Colonic mucosa (tissue), 4 donors: ENCODE measurements at regions not wholly inside any gene's neighbourhood (a gene's known extent, or its start where the extent isn't known, plus 50 kb on each side); places are given as distances from the start of the nearest gene placed in this dataset. TPM values are rescaled to one million over a fixed set of nuclear protein-coding genes. Genes with fewer than 3 reads are reported as not detected.

Source experiments
- DNase-seq: peaks from one replicate; pipeline ENCODE4 v3.0.0-alpha.2; 2020
- H3K27ac ChIP-seq: fragments of 200-600 bp; one replicate; pipeline ENCODE4 v1.8.0; 2021
- H3K27me3 ChIP-seq: fragments of 200-600 bp; one replicate; pipeline ENCODE4 v1.8.0; 2021
- H3K36me3 ChIP-seq: fragments of 200-600 bp; one replicate; pipeline ENCODE4 v1.8.0; 2021
- H3K4me1 ChIP-seq: fragments of 200-600 bp; one replicate; pipeline ENCODE4 v1.8.0; 2021; ENCODE audit warnings: mild to moderate bottlenecking
- H3K4me3 ChIP-seq: fragments of 200-600 bp; one replicate; pipeline ENCODE4 v1.8.0; 2021
- H3K9ac ChIP-seq, 2 donors: one replicate each; pipeline ENCODE4 v1.7.0; 2013; ENCODE audit warnings: control low read depth in 2 of 2, low read depth in 2 of 2, low read length in 2 of 2
- H3K9me3 ChIP-seq: fragments of 200-600 bp; one replicate; pipeline ENCODE4 v1.8.0; 2021
- intact Hi-C: fragments of 100-400 bp; cut with DNase I; formaldehyde crosslinking; loops from one replicate; pipeline ENCODE4 v1.14.1; 2022
- microRNA-seq: library from miRNA; unstranded; fragments of <30 nt; microRNA quantifications from one replicate; pipeline ENCODE4, GENCODE V29; 2019
- TF ChIP-seq, protein P1 (sequence below): fragments of 200-600 bp; IDR thresholded peaks from one replicate; pipeline ENCODE4 v1.8.0; 2022; ENCODE audit warnings: antibody characterized with exemption, mild to moderate bottlenecking
- donor health status: healthy.
- donor health status: DM: no; HTN: no; CAD: no.
- donor health status: DM: no; HTN: no; CAD: no.

DNA sequence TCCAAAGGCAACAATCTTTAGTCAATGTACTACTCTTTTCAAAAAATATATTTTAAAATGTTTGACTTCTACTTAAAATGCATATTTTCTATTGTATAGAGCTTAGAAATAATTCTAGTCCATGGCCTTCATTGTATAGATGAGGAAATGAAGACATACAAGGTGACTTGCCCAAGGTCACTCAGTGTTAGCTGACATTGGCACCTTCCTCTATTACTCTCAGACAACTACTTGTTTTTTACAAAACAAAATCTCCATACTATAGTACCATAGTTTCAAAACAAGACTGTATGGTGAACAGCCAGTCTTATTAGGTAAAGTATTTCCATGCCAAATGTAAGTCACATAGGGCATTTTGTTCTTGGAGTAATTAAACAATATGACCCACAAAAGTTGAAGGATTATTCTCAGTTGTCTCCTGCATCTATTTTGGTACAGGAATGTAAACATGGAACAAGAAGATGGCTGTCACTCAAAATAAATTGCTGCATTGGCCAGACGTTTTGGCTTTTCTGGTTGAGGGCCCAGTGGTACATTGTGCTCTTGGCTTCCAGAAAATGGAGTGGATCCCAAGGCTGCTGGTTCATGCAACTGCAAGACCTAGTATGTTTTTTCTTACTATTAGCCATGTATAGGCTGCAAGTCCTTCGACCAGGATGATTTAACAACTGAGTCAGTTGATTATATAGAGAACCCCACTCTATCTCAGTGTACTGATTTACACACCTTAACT is 54.3 kb upstream of the NOX3 start:
- H3K4me3 ChIP-seq: no peak overlapping the region
- no peaks in the 10 kb centered on the region for H3K36me3 ChIP-seq
- H3K9ac ChIP-seq: no peak overlapping the region
- no peaks in the 10 kb centered on the region for H3K9me3 ChIP-seq
- TF ChIP-seq, protein P1, sequence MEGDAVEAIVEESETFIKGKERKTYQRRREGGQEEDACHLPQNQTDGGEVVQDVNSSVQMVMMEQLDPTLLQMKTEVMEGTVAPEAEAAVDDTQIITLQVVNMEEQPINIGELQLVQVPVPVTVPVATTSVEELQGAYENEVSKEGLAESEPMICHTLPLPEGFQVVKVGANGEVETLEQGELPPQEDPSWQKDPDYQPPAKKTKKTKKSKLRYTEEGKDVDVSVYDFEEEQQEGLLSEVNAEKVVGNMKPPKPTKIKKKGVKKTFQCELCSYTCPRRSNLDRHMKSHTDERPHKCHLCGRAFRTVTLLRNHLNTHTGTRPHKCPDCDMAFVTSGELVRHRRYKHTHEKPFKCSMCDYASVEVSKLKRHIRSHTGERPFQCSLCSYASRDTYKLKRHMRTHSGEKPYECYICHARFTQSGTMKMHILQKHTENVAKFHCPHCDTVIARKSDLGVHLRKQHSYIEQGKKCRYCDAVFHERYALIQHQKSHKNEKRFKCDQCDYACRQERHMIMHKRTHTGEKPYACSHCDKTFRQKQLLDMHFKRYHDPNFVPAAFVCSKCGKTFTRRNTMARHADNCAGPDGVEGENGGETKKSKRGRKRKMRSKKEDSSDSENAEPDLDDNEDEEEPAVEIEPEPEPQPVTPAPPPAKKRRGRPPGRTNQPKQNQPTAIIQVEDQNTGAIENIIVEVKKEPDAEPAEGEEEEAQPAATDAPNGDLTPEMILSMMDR: no peak
- H3K27ac ChIP-seq: no peak overlapping the region
- DNase-seq: no peak
- H3K4me1 ChIP-seq: no peaks in the 10 kb centered on the region
- no peaks in the 10 kb centered on the region for H3K27me3 ChIP-seq
- intact Hi-C loops: no loop called here

DNA sequence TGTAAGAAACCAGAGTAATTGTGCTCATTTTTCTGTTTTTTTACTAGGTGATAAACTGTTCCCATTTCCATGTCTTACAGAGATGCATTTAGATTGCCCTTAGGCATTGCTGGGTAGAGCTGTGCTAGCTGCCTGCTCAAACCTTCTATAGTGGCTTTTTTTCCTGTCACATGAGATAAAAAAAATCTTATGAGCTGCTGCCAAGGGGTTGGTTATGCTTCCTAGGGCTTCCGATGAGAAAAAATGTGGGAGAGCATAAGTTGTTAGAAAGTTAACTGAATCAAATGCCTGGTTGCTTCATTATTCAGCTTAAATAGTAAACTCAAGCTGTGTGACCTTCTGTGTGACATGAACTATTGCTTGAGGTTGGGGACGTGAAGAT is 50.0 kb upstream of the NOX3 start:
- no peak overlapping the region for H3K4me3 ChIP-seq
- H3K4me1 ChIP-seq: no peaks in the 10 kb centered on the region
- DNase-seq: no peak
- intact Hi-C loops: no loop called here
- no peaks in the 10 kb centered on the region for H3K9me3 ChIP-seq
- H3K36me3 ChIP-seq: no peaks in the 10 kb centered on the region
- H3K27ac ChIP-seq: no peak overlapping the region
- no peaks in the 10 kb centered on the region for H3K27me3 ChIP-seq
- H3K9ac ChIP-seq: no peak overlapping the region
- TF ChIP-seq, protein P1: no peak

Small RNA genes in the stretch of these regions (microRNA-seq; reads per million reads assigned to microRNA genes)
- gene MIR1202: not detected
